ENCODE measurements at regions not wholly inside any gene's neighbourhood (a gene's known extent, or its start where the extent isn't known, plus 50 kb on each side); places are given as distances from the start of the nearest gene placed in this dataset.

DNA sequence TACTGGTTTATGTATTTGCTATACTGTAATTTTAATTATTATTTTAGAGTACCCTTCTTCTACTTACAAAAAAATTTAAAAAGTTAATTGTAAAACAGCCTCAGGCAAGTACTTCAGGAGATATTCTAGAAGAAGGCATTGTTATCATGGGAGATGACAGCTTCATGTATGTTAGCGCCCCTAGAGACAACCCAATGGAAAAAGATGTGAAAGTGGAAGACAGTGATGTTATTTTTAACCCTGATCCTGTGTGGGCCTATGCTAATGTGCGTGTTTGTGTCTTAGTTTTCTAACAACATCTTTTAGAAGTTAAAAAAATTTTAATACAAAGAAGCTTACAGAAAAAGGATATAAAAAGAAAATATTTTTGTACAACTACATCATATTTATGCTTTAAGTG is 205.0 kb downstream of the FAM76B start:
- no peak overlapping the region for H3K27ac ChIP-seq
- DNase-seq = no peak
- H3K36me3 ChIP-seq = no peaks in the 10 kb centered on the region
- no peaks in the 10 kb centered on the region for H3K9me3 ChIP-seq
- intact Hi-C loops (cut with DNase I; ENCODE audit: low total_unique reads) = no loop called here
- H3K4me1 ChIP-seq = no peaks in the 10 kb centered on the region
- H3K27me3 ChIP-seq (replicated peaks in 1 of 7) = no peaks in the 10 kb centered on the region
- TF ChIP-seq POLR2AphosphoS5 (IDR thresholded peaks at IDR 0.05) (no peak), POLR2A (IDR thresholded peaks at IDR 0.05) (no peak)
- TF ChIP-seq, protein P1, sequence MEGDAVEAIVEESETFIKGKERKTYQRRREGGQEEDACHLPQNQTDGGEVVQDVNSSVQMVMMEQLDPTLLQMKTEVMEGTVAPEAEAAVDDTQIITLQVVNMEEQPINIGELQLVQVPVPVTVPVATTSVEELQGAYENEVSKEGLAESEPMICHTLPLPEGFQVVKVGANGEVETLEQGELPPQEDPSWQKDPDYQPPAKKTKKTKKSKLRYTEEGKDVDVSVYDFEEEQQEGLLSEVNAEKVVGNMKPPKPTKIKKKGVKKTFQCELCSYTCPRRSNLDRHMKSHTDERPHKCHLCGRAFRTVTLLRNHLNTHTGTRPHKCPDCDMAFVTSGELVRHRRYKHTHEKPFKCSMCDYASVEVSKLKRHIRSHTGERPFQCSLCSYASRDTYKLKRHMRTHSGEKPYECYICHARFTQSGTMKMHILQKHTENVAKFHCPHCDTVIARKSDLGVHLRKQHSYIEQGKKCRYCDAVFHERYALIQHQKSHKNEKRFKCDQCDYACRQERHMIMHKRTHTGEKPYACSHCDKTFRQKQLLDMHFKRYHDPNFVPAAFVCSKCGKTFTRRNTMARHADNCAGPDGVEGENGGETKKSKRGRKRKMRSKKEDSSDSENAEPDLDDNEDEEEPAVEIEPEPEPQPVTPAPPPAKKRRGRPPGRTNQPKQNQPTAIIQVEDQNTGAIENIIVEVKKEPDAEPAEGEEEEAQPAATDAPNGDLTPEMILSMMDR (IDR thresholded peaks at IDR 0.05 in 8 of 11, conservative IDR thresholded peaks at IDR 0.05 in 3 of 11) = no peak
- 50 to 79% (median 74%) methylated on average over 2 of the region's 2 CpGs for WGBS, 5 donors
- H3K4me3 ChIP-seq = no peak overlapping the region

DNA sequence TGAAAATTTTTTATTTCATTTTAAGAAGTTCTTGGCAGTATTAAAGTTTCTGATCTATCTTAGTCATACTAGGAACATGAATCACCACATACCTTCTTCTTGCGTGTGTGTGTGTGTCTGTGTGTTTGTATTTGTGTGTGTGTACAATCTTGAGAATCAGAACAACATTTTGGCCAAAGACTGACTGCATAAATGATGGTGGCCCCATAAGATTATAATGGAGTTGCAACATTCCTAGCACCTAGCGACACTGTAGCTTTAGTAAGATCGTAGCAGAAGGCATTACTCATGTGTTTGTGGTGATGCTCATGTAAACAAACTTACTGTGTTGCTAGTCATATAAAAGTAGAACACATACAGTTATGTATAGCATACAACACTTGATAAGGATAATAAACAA is 205.4 kb downstream of the FAM76B start:
- Histone ChIP-seq H3K36me3 (no peaks in the 10 kb centered on the region), H3K27me3 (replicated peaks in 1 of 7) (no peaks in the 10 kb centered on the region), H3K4me3 (no peak overlapping the region), H3K27ac (no peak overlapping the region), H3K4me1 (no peaks in the 10 kb centered on the region), H3K9me3 (no peaks in the 10 kb centered on the region)
- DNase-seq = no peak
- TF ChIP-seq, protein P1 (IDR thresholded peaks at IDR 0.05 in 8 of 11, conservative IDR thresholded peaks at IDR 0.05 in 3 of 11) = no peak
- no peak for TF ChIP-seq POLR2A (IDR thresholded peaks at IDR 0.05)
- TF ChIP-seq POLR2AphosphoS5 (IDR thresholded peaks at IDR 0.05) = no peak
- 89 to 95% (median 93%) methylated on average over 3 of the region's 3 CpGs for WGBS, 5 donors
- intact Hi-C loops (cut with DNase I; ENCODE audit: low total_unique reads) = no loop called here

DNA sequence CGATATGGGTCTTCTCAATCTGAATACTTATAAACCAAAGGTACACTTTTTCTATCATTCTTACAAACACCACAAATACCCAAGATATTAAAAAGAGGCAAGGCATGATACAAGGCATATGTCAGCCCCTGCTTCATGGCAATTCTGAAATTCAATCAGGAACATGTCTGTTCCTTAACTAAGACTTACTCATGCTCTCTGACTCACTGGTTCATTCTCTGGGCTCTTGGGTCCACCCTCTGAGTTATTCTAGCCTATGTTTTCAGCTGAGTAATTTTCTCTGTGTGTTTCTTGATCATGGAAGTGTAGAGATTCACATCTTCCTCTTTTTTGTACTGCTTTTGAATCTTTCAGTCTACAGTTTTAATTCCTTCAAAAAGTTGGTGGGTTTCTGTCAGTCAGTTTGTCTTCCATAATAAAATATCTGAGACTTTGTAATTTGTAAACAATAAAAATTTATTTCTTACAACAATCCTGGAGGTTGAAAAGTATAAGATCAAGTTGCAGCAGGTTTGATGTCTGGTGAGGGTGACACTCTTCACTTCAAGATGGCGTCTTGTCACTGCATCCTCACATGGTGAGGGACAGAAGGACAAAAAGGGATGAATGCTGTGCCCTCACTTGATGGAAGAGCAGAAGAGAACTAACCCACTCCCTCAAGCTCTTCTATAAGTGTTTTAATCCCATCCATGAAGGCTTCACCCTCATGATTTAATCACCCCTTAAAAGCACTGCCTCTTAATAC is 211.7 kb downstream of the FAM76B start:
- no peak for DNase-seq
- no peaks in the 10 kb centered on the region for H3K4me1 ChIP-seq
- H3K27me3 ChIP-seq (replicated peaks in 1 of 7) = no peaks in the 10 kb centered on the region
- TF ChIP-seq, protein P1 (IDR thresholded peaks at IDR 0.05 in 8 of 11, conservative IDR thresholded peaks at IDR 0.05 in 3 of 11) = no peak
- no peak for TF ChIP-seq POLR2AphosphoS5 (IDR thresholded peaks at IDR 0.05)
- TF ChIP-seq POLR2A (IDR thresholded peaks at IDR 0.05) = no peak
- H3K27ac ChIP-seq = no peak overlapping the region
- no peaks in the 10 kb centered on the region for H3K9me3 ChIP-seq
- 84 to 94% (median 93%) methylated on average over 2 of the region's 2 CpGs for WGBS, 5 donors
- no peak overlapping the region for H3K4me3 ChIP-seq
- H3K36me3 ChIP-seq = no peaks in the 10 kb centered on the region
- intact Hi-C loops (cut with DNase I; ENCODE audit: low total_unique reads) = no loop called here

DNA sequence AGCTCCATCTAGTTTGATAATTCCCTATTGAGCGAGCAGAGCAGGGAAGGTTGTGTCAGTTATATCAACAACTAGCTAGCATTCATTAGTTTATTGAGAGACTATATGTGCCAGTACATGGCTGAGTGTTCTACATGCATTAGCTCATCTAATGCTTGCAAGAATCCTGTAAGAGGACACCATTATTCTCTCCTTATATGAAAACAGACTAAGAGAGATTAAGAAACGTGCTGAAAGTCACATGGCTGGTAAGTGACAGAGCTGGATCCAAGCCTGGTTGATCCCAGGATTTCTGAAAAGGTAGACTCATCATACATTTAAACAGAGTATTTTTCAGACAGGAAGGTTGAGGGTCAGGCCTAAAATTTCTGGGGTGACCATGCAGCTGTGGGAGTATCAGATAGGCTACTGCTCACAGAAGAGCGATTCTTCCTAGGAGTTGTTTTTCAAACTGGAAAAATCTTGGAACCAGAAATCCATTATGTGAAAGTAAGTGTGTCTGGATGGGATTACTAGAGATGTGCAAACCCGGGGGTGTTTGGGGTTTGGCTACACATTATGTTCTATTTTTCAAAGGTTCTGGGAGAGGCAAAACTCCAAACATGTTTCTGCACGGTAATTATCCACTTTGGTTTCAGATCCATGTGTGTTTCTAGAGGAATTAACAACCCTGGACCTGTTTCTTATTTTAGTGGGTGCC is 213.3 kb downstream of the FAM76B start:
- intact Hi-C loops (cut with DNase I; ENCODE audit: low total_unique reads) = no loop called here

More for the DNA sequence above, 213.3 kb downstream of the FAM76B start:
- H3K36me3 ChIP-seq = no peaks in the 10 kb centered on the region
- no peak overlapping the region for H3K4me3 ChIP-seq
- WGBS, 5 donors = 82 to 91% (median 89%) methylated on average over 5 of the region's 5 CpGs
- no peaks in the 10 kb centered on the region for H3K9me3 ChIP-seq
- no peak for TF ChIP-seq POLR2AphosphoS5 (IDR thresholded peaks at IDR 0.05)
- TF ChIP-seq POLR2A (IDR thresholded peaks at IDR 0.05) = no peak
- TF ChIP-seq, protein P1 (IDR thresholded peaks at IDR 0.05 in 8 of 11, conservative IDR thresholded peaks at IDR 0.05 in 3 of 11) = no peak
- no peak overlapping the region for H3K27ac ChIP-seq
- no peaks in the 10 kb centered on the region for H3K27me3 ChIP-seq (replicated peaks in 1 of 7)
- DNase-seq = no peak
- no peaks in the 10 kb centered on the region for H3K4me1 ChIP-seq

Data from spleen (tissue), 11 donors.